Stimulated activated CD4-positive, alpha-beta T cell treated with anti-CD3 and anti-CD28 coated beads, TNF-alpha, amount 100 ng/mL, for 1 hour (primary cell): ENCODE measurements at regions not wholly inside any gene's neighbourhood (a gene's known extent, or its start where the extent isn't known, plus 50 kb on each side); places are given as distances from the start of the nearest gene placed in this dataset.

Experiments
- DNase-seq, 3 donors: peaks; one replicate each; pipeline ENCODE4 v3.0.0-alpha.2; 2020; ENCODE audit warnings: low read depth in 3 of 3, low spot score in 1 of 3

DNA sequence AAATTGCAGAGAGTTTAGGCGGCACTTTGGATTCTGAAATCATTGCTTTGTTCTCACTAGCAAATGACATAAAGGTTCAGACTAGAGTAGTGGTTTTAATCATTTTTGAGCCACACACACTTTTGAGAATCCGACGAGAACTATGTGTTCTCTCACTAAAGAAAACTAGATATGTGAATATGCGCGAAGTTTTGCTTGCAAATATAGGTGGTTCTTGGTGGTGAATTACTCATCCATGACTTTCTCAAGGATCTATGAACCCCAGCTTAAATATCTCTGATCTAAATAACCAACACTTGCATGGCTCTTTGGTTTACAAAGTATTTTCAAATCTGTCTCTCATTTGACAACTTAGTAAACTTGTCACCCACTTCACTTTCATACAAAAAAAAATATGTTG is 54.8 kb downstream of the NOG start:
- no peak for DNase-seq

DNA sequence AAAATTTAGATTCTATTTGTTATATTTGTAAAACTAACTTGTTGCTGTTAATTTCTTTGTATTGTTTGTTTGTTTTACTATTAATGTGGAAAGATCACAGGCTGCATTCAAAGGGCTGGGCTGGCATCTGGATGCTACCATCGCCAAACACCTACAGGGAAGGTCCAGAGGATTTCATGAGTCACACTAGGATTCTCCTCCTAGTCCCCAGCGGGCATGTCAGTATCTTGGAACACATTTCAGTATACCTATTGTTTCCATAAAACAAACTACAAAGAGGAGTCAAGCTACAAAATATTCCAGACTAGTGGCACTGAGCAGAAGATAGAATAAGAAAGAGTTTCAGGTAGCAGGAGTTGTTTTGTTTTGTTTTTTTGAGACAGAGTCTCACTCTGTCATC is 55.3 kb downstream of the NOG start:
- no peak for DNase-seq

DNA sequence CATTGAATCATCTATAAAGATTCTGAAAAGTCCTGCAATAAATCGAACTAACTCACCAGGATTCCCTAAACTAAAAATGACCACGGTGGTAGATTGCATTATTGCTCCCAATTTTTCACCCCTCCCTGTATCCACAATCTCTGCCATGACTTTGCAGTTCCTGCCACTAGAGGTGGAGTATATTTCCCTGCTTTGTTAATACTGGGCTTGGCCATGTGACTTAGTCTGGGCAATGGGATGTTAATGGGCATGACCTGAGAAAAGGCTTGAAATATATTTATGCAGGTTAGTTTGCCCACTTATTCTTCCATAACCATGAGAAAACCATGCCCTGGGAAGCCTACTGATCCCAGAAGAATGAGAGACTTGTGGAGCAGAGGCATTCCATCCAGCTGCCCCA is 59.1 kb downstream of the NOG start:
- no peak for DNase-seq

DNA sequence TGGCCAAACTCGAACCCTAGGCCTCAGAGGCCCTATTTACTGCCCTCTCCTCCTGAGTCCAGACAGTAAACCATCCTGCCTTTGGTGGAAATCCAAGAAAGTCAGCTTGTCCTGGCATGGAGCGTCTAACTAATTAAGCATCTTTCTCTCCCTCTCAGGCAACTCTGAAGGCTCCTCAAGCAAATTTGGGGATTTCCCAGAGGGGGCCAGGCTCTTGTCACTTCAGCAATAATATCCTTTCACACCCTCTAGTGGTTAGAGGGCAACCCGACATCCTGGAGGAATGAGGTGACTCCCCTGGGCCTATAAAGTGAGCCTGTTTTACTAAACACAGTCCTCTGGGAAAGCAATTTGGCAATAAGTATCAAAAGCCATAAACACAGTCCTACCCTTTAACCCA is 60.4 kb downstream of the NOG start:
- peak; percentile 11 to 36 (median 18) for DNase-seq

DNA sequence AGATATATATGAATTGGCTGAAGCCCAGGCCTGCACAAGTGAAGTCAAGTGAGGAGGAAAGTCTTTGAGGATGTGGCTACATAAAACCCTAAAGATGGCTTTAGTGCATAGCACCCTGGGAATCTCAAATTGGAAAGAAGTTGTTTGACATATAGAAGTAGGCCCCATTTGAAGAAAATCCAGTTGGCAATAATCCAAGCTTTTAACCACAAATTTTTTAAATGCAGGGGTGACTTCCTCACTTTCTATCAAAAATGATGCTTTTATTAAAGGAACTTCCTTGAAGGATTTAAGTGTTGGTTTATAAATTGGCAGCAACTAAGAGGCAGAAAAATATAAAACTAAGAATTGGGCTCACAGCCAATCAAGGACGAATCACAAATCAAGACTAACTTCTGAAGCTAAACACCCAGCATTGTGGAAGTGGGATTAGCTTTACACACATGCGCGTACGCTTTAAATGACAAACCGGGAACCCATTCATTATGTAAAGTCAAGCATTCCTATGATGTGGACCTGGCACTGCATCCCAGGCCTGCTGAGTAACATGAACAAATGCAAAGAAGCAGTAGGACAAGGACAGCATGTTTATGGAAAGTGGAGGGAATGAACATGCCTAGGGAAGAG is 63.3 kb downstream of the NOG start:
- DNase-seq = no peak

DNA sequence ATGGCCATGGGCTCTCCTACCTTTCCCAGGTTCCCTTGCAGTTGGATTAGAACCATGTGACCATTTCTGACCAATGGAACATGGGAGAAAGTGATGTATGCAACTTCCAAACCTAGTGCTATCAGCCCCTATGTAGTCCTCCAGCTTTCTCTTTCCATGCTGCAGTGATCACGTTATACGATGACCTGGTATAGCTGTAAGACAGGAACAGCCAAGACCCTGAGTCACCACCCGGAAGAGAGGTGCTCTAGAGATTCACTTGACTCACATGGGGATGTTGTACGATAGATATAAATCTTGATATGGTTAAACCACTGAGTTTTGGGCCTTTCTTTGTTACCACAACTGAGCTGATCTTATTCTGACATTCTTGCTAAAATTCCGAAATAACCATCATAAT is 65.1 kb downstream of the NOG start:
- DNase-seq = no peak

DNA sequence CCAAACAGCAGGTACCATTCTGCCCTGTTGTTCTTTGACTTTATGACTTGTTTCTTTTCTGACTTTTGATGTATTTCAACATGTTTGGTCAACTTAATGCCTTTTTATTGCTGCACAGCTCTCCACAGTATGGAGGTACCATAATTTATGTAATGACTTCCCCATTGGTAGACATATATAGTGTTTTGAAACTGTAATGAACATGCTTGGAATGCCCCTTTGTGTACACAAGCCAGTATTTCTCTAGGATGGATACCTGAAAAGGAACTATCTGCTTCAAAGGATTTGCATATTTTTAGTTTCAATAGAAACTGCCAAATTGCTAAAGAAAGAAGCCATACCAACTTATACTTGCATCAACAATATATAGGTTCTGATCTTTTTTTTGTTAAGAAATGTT is 66.1 kb downstream of the NOG start:
- DNase-seq = no peak

DNA sequence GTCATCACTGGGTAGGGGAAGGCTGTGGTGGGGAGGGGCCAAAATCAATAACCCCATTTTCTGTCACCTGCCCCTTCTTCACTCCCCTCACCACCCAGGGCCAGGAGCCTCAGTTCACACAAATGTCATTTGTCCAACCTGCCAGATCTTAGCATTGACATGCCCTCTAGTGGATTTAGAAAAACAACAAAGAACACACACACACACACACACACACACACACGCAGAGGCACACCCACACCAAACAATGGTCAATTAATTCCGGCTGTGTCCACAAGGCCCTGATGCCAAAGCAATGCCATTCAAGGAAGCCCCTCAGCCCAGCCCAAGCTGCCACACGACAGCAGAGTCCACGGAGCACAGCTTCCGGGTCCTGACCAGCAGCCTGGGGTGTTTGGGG is 68.4 kb downstream of the NOG start:
- no peak for DNase-seq

DNA sequence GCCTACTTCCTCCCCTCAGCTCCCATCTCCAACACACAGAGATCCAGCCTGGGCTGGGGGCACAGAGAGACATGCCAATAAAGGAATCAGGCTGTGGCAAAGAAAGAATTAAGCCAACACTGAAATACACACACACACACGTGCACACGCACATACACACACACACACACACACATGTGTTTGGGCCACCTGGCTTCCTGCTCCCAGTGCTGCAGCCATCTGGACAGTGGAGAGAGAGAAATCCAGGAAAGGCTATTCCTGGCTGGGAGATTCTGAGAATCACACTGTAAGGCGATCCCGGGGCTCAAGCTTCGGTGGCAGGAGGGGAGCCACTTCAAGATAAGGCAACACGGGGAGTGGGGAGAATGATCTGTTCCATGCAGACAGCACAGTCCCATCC is 72.4 kb downstream of the NOG start:
- no peak for DNase-seq

DNA sequence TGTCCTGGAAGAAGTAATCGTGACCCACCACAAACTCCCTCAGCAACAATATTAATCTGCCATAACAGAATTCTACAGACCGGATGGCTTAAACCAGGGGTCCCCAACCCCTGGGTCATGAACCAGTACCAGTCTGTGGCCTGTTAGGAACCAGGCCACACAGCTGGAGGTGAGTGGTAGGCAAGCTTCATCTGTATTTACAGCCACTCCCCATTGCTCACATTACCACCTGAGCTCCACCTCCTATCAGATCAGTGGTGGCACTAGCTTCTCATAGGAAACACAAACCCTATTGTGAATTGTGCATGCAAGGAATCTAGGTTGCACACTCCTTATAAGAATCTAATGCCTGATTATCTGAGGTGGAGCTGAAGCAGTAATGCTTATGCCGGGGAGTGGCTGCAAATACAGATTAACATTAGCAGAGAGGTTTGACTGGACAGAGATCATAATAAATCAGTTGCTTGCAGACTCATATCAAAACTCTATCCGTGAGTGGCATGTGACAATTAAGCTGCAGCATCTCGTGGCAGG is 74.5 kb downstream of the NOG start:
- DNase-seq = no peak

DNA sequence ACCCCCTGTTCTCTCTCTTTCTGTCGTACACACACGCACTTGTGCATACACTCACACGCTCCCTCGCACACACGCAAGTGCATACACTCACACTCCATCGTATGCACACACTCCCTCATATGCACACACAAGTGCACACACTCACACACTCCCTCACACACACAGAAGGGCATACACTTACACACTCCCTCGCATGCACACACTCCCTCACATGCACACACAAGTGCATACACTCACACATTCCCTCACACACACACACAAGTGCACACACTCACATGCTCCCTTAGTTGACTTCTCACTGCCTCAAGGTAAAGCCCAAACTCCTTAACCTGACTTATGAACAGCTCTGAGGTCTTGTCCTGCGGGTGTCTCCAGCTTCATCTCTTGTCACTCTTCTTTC is 78.7 kb downstream of the NOG start:
- no peak for DNase-seq

DNA sequence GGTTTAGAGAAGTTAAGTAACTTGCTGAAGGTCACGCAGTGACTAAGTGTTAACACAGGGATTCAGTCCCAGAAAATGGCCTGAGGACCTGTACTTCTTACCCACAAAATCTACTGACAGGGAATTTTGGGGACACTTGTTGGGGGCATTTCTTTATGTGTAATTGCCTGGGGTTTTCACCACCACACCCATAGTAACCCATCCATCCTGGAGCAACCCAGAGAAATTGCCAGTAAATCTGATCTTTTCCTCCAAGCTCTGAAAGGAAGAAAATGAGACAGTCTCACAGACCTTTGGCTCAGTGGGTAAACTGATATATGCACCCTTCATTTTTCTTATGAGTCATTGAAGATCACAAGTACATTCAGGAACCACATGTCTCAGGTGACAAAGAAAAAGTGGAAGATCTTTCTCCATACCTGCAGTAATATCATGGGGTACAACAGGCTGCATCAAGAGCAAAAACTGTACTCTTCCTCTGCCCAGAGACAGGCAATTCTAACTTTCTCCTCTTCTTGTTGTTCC is 81.0 kb downstream of the NOG start:
- DNase-seq = no peak

DNA sequence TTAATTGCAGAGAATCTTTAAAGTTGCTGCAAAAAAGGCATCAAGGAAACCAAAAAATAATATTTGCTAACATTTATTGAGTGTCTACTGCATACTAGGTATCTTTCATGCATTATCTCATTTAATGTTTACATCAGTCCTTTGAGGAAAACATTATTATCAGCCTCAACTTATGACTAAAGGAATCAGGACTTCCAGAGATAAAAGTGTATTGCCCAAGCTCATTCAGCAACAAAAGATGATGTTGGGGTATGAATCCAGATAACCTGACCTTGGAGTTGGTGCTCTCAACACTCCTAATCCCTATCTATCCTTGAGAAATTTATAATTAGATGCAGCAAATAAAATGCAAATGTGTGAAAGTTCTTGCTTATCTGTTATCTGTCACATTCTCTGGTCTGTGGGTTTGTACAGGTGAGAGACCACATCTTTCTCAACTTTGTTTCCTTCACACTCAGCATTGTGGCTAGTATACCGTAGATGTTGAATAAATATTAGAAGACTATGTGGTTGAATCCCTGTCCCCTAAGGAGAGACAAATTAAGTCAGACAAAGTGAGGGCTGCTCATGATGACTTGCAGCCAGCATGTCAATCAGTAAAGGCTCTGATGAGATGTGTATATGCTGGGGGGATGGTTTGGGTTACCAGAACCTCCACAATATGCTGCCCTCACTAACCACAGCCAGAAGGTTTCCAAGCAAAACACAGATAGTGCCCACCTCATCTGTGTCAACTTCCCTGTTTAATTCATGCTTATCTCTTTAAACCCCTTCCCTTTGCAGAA is 82.6 kb downstream of the NOG start:
- no peak for DNase-seq

DNA sequence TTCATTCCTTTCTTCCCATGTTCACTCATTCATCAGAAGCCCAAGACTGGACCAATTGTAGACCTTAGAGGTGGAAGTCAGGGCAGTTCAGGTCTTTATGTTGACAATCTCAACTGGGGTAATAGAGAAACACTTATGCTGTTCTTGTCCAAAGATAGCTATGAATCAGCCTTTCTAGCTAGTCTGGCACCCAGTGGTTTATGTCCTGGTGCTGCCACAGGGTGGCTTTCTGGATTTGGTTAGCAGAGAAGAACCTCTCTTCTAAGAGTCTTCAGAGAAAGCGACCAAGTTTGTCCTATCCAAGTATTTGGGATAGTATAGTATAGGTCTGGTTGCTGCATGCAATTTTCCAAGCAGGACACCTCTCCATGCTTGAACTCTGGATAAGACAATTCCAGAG is 83.3 kb downstream of the NOG start:
- no peak for DNase-seq

DNA sequence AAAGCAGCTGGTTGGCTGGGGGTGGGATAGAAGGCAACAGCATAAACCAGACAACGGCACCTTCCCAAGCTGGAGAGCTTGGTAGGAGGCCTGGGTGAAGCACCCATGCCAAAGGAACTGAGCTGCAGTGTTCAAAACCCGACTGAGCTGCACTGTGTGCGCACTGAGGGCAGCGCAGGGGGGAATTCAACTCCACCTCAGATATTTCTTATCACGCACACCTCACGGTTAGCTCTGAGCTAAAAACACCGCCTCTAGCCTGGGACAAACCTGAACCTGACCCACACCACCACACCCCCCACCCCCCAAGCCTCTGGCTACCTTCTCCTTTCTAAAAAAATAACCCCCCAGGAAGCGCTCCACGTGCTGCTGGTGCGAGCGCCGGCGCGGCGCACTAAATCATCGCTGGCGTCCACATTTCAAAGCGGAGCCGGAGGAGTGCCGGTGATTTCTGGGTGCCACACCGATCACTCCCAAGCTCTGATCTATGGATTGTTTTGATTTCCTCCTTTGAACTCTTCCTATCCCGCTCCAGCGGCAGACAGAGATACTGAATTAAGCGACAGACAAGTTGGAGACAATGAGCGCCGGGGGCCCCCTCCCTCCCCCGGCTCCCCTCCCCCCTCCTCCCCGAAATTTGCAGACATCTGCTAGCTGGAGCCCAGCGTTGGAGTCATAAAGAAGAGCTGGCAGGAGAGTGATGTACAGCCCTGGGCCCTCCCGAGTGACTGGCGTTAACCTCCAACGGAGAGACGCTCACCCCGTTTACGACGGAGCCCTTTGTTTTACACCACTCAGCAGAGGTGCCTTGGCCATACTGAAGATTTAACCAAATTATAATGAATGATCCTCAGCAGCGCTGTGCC is 85.0 kb downstream of the NOG start:
- no peak for DNase-seq

DNA sequence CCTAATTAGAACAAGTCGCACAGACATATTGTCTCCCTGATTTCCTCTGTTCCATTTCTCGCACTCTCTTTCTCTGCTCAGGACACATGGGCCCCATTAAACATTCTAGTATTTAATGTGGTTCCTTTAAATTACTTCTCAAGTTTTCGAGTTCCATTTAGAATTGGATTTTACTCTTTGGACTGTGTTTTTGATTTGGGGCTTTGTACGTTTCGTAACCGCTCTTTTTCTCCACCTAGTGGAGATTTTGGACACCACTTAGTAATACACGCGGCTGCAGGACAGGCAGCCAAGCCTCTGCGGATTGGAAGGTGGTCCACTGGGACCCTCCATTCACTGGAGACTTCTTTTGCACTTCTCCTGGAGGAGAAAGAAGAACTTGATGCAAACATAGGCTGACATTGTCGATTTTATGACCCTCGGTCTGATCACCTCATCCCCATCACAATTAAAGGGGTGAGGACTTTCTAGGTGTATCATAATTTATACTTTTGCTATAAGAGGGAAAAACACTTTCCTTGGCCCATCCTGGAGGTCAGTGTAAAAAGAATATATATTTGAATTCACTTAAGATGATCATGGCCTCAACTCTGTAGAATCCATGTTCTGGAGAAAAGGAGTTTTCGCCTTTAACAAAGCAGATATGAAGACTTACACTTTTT is 85.7 kb downstream of the NOG start:
- no peak for DNase-seq

DNA sequence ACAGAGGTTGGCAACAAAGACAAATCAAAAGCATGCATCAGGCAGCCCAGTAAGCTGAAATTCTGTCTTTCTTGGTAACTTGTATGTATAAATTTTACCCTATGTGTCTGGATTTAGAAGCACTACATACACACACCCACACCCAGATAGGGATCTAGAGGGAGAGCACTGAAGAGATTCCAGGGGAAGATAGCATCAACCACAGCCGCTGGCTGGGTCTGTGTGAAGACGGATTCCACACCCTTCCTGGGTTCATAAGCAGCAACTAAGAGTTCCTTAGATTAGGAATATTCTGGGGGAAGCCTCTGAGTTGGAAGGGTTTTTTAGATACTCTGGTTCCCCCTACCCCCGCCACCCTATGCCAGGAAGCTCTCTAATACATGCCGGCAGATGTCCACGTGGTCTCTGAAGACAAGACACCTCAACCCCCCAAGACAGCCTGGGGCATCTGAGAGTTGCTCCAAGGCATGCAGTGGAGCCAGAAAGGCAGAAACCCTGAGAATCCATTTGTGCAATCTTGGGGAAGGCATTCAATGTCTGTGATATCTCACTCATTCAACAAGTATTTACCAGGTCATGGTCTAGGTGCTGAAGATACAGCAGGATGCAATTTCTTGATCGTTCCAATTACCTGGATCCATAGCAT is 86.4 kb downstream of the NOG start:
- DNase-seq = no peak

DNA sequence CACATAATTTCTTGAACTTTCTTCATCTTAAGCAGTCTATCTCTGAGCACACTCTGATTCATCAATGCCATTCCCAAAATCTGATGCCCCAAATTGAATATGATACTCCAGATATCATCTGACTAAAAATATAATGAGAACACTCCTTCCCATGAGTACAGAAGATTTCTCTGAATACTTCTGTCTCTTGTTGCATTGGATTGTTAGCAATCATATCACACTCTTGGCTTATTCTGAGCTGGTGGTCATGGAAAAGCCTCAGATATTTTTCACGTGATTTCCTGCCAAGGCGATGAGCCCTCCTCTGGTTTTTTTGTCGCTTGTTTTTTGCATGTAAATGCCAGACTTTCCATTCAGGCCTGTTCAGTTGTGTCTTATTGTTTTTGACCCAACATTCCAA is 87.2 kb downstream of the NOG start:
- DNase-seq = no peak

DNA sequence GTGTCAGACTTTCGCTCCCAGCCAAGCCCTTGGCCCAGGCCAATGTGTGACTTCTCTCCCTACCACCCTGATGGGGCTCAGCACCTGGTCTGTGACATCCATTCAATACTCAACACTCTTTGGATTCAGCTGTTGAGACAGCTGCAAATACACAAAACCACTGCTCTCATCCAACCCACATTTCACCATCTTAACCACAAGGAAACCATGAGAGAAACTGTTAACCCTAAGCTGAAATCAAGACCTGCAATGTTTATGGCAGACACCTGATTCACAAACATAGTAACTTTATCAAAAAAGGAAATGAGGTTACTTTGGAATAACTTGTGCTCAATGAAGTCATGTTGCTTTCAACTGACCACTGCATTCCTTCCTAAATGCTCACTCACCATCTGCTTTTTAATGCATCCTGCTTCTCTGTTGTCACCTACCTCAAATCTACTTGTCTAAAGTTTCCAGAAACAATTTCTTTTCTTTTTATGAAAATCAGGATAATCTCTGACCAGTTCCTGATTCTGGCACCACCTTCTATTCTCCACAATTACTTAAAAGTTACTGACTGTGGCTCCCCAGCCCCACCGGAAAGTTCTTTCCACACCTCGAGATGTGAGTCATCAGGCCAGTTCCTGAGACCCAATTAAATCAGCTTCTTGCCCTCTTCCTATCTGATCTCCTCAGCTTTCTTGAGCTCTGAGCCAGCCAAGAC is 88.2 kb downstream of the NOG start:
- no peak for DNase-seq

DNA sequence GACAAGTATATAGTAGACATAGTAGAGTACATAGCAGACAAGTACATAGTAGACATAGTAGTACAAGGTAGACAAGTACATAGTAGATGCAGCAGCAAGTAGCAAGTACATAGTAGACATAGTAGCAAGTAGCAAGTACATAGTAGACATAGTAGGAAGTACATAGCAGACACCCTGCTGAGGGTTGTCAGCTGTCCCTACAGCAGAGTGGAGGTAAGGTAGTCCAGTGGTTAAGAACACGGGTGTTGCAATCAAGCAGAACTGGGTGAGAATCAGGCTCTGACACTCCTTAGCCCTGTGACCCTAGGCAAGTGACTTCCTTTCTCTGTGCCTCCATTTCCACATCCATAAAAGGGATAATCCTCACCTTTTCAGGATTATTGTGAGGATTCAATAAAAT is 94.7 kb downstream of the NOG start:
- DNase-seq = no peak
